Caco-2 (cell line): ENCODE measurements at regions not wholly inside any gene's neighbourhood (a gene's known extent, or its start where the extent isn't known, plus 50 kb on each side); places are given as distances from the start of the nearest gene placed in this dataset.

Experiments
- BruUV-seq: library from RNA; stranded (reverse); fragments of 400-500 nt; replicated peaks from 2 replicates; lab custom pipeline; 2021; lab: Mats Ljungman, UMichigan
- CTCF ChIA-PET: fragments of 300-600 bp; sonication (Branson Sonifier 250); formaldehyde crosslinking; loops from one replicate; lab custom pipeline; 2022; ENCODE audit warnings: antibody characterized with exemption; lab: Charles Lee
- POLR2A ChIA-PET: fragments of 300-600 bp; sonication (Branson Sonifier 250); formaldehyde crosslinking; loops from one replicate; lab custom pipeline; 2022; ENCODE audit warnings: antibody characterized with exemption; lab: Charles Lee
- DNase-seq, 2 experiments: peaks; one replicate each; pipeline versions ENCODE4 v3.0.0 to v3.0.0-alpha.2; 2020 to 2022
- H3K27me3 ChIP-seq: replicated peaks from 2 replicates; pipeline ENCODE4 v1.6.0; 2011; ENCODE audit warnings: low read length; ENCODE audit not compliant: control insufficient read depth, insufficient read depth
- H3K36me3 ChIP-seq: 2 replicates; pipeline ENCODE4 v1.5.1; 2011; ENCODE audit warnings: low read length; ENCODE audit not compliant: control insufficient read depth, insufficient read depth
- H3K4me1 ChIP-seq: fragments of 250-450 bp; sonication (Bioruptor Pico); 2 replicates; pipeline ENCODE4 v1.5.1; 2020; ENCODE audit warnings: mild to moderate bottlenecking
- H3K4me3 ChIP-seq: 2 replicates; pipeline ENCODE4 v1.5.1; 2011; ENCODE audit warnings: low read depth, mild to moderate bottlenecking, control low read depth, low read length
- H3K9me3 ChIP-seq: fragments of 250-450 bp; sonication (Bioruptor Pico); 2 replicates; pipeline ENCODE4 v1.5.1; 2020; ENCODE audit warnings: mild to moderate bottlenecking, moderate library complexity
- H3K27ac Mint-ChIP-seq: one replicate; pipeline ENCODE4 v1.8.0; 2022; ENCODE audit warnings: mixed read lengths; ENCODE audit not compliant: unreplicated experiment
- H3K27me3 Mint-ChIP-seq: one replicate; pipeline ENCODE4 v1.8.0; 2022; ENCODE audit warnings: mixed read lengths; ENCODE audit not compliant: insufficient read depth, unreplicated experiment
- H3K36me3 Mint-ChIP-seq: one replicate; pipeline ENCODE4 v1.8.0; 2022; ENCODE audit warnings: mild to moderate bottlenecking, mixed read lengths; ENCODE audit not compliant: insufficient read depth, unreplicated experiment
- H3K4me1 Mint-ChIP-seq: one replicate; pipeline ENCODE4 v1.8.0; 2022; ENCODE audit warnings: low read depth, mixed read lengths; ENCODE audit not compliant: unreplicated experiment
- H3K4me3 Mint-ChIP-seq: one replicate; pipeline ENCODE4 v1.8.0; 2022; ENCODE audit warnings: mild to moderate bottlenecking, moderate library complexity, mixed read lengths; ENCODE audit not compliant: unreplicated experiment
- H3K9me3 Mint-ChIP-seq: one replicate; pipeline ENCODE4 v1.8.0; 2022; ENCODE audit warnings: mixed read lengths; ENCODE audit not compliant: unreplicated experiment
- CTCF ChIP-seq, 2 experiments: fragments of 200-600 bp in 1 of 2; IDR thresholded peaks; 1 replicate in 1 of 2; 2 replicates in 1 of 2; pipeline versions ENCODE4 v1.5.1 to v1.8.0; 2011 to 2022; ENCODE audit warnings: antibody characterized with exemption in 1 of 2, control low read depth in 1 of 2, inconsistent platforms in 1 of 2, low read depth in 1 of 2, low read length in 1 of 2, mild to moderate bottlenecking in 1 of 2, moderate library complexity in 1 of 2; ENCODE audit not compliant: insufficient read depth in 1 of 2, severe bottlenecking in 1 of 2, unreplicated experiment in 1 of 2
- intact Hi-C: fragments of 100-400 bp; cut with micrococcal nuclease; formaldehyde crosslinking; loops from one replicate; pipeline ENCODE4 v1.10.0; 2022; ENCODE audit not compliant: unreplicated experiment

- POLR2A ChIA-PET = interaction anchor here (0.7 kb wide), 1 partner anchor 21 kb away, joined by 3 read pairs; no protein-coding TSS in a partner anchor
Observed at GRCh38 chr7:12921751-12922345, 234.4 kb downstream of the ARL4A start.

GRCh38 chr7:12923971-12924370 lies 236.5 kb downstream of the ARL4A start:
- H3K9me3 ChIP-seq = no peaks in the 10 kb centered on the region
- CTCF ChIA-PET = no interaction called here
- H3K4me3 Mint-ChIP-seq = no peak overlapping the region
- TF ChIP-seq CTCF (IDR thresholded peaks at IDR 0.05; ENCODE audit: insufficient read depth in 1 of 2, low read depth in 1 of 2, low read length in 1 of 2, severe bottlenecking in 1 of 2, unreplicated experiment in 1 of 2) = no peak
- no peaks in the 10 kb centered on the region for H3K36me3 Mint-ChIP-seq
- no peaks in the 10 kb centered on the region for H3K9me3 Mint-ChIP-seq
- peaks cover 27% of the 10 kb centered on the region for H3K4me1 Mint-ChIP-seq
- peaks cover 32% of the 10 kb centered on the region for H3K4me1 ChIP-seq
- POLR2A ChIA-PET = no interaction called here
- BruUV-seq = no TSS peak
- H3K27me3 Mint-ChIP-seq = no peaks in the 10 kb centered on the region
- H3K36me3 ChIP-seq = no peaks in the 10 kb centered on the region
- intact Hi-C loops = no loop called here
- H3K27me3 ChIP-seq = no peaks in the 10 kb centered on the region
- H3K4me3 ChIP-seq = no peak overlapping the region
- H3K27ac Mint-ChIP-seq = peak overlapping the region; percentile 55
- no peak for DNase-seq

More at GRCh38 chr7:12921751-12922345, 234.4 kb downstream of the ARL4A start:
- intact Hi-C loops = no loop called here
- Mint-ChIP-seq H3K9me3 (no peaks in the 10 kb centered on the region), H3K4me3 (no peak overlapping the region), H3K36me3 (no peaks in the 10 kb centered on the region), H3K27me3 (no peaks in the 10 kb centered on the region), H3K4me1 (peaks cover 10% of the 10 kb centered on the region), H3K27ac (no peak overlapping the region)
- H3K27me3 ChIP-seq = no peaks in the 10 kb centered on the region
- H3K36me3 ChIP-seq = no peaks in the 10 kb centered on the region
- BruUV-seq = no TSS peak
- H3K4me1 ChIP-seq = peaks cover 13% of the 10 kb centered on the region
- DNase-seq = no peak
- no peak for TF ChIP-seq CTCF (IDR thresholded peaks at IDR 0.05; ENCODE audit: insufficient read depth in 1 of 2, low read depth in 1 of 2, low read length in 1 of 2, severe bottlenecking in 1 of 2, unreplicated experiment in 1 of 2)
- CTCF ChIA-PET = no interaction called here
- H3K4me3 ChIP-seq = no peak overlapping the region
- H3K9me3 ChIP-seq = no peaks in the 10 kb centered on the region

GRCh38 chr7:12926206-12926605 lies 238.8 kb downstream of the ARL4A start:
- no peak for TF ChIP-seq CTCF (IDR thresholded peaks at IDR 0.05; ENCODE audit: insufficient read depth in 1 of 2, low read depth in 1 of 2, low read length in 1 of 2, severe bottlenecking in 1 of 2, unreplicated experiment in 1 of 2)
- Mint-ChIP-seq H3K36me3 (no peaks in the 10 kb centered on the region), H3K27ac (no peak overlapping the region), H3K4me1 (peaks cover 47% of the 10 kb centered on the region), H3K27me3 (no peaks in the 10 kb centered on the region), H3K9me3 (no peaks in the 10 kb centered on the region), H3K4me3 (no peak overlapping the region)
- intact Hi-C loops = no loop called here
- BruUV-seq = no TSS peak
- Histone ChIP-seq H3K36me3 (no peaks in the 10 kb centered on the region), H3K4me1 (peaks cover 50% of the 10 kb centered on the region), H3K9me3 (no peaks in the 10 kb centered on the region), H3K27me3 (no peaks in the 10 kb centered on the region), H3K4me3 (no peak overlapping the region)
- POLR2A ChIA-PET = no interaction called here
- CTCF ChIA-PET = no interaction called here
- DNase-seq = no peak
